MM.1S (cell line): ENCODE measurements at regions not wholly inside any gene's neighbourhood (a gene's known extent, or its start where the extent isn't known, plus 50 kb on each side); places are given as distances from the start of the nearest gene placed in this dataset.
"Not testable (repeated sequence)": the region's sequence is repeated elsewhere in the genome, so short reads cannot be mapped to it uniquely, and the experiment has no call there.

Experiments
- CTCF ChIP-seq: fragments of 300-600 bp; sonication (generic); IDR thresholded peaks from 2 replicates; pipeline ENCODE4 v1.5.1; 2016; ENCODE audit warnings: antibody characterized with exemption, low read length, mixed read lengths
- EZH2 ChIP-seq: fragments of 300-600 bp; sonication (generic); optimal IDR thresholded peaks from 2 replicates; pipeline ENCODE3; 2017; ENCODE audit warnings: low read depth, mild to moderate bottlenecking, antibody characterized with exemption, low read length, mixed read lengths

- TF ChIP-seq CTCF, EZH2: not testable (repeated sequence)
These were observed 1645.2 kb upstream of the B3GALT2 start for GRCh38 chr1:194831595-194831994.
